ENCODE measurements at regions not wholly inside any gene's neighbourhood (a gene's known extent, or its start where the extent isn't known, plus 50 kb on each side); places are given as distances from the start of the nearest gene placed in this dataset.

DNA sequence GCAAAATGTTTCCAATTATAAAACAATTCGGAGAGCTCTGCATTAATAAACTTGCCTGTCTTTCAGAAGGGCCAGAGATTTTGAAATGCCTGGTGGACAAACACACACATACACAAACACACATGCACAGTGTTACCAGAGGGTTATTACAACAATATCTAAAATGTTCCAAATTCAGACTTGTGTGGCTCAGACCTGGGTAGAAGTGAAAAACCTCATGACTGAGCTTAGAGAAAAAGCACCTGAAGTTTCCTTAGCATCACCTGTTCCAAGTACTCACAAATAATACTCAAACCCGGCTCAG is 247.9 kb downstream of the FOXD2 start:
- TF ChIP-seq POLR2AphosphoS5 (IDR thresholded peaks at IDR 0.05; ENCODE audit: low read depth, low read length): no peak
- TF ChIP-seq SIN3A (IDR thresholded peaks at IDR 0.05; ENCODE audit: borderline replicate concordance, insufficient read depth, low read length): no peak
